Non-pigmented ciliary epithelial cell (primary cell): ENCODE measurements at regions not wholly inside any gene's neighbourhood (a gene's known extent, or its start where the extent isn't known, plus 50 kb on each side); places are given as distances from the start of the nearest gene placed in this dataset.
"Not testable (repeated sequence)": the region's sequence is repeated elsewhere in the genome, so short reads cannot be mapped to it uniquely, and the experiment has no call there.

ENCODE experiments used
- DNase-seq: peaks from one replicate; pipeline ENCODE4 v3.0.0-alpha.2; 2010; ENCODE audit warnings: low read depth

DNA sequence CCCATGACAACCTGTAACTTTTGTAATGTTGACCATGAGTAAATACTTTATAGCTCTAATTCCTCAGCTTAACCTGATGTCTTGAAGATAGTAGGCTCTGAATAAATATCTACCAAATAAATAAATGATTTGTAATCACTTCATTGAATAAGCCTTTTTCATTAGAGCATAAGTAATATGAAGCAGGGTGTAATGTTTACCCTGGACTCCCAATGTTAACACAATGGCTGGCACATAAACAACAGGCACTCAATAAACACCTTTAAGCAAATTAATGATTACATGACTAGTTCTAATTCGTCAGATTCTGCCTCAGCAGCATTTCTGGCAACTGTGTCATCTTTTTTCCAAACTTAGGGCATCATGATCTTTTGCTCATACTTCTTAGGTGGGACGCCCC is 396.3 kb downstream of the LIG4 start:
- DNase-seq, result no peak

DNA sequence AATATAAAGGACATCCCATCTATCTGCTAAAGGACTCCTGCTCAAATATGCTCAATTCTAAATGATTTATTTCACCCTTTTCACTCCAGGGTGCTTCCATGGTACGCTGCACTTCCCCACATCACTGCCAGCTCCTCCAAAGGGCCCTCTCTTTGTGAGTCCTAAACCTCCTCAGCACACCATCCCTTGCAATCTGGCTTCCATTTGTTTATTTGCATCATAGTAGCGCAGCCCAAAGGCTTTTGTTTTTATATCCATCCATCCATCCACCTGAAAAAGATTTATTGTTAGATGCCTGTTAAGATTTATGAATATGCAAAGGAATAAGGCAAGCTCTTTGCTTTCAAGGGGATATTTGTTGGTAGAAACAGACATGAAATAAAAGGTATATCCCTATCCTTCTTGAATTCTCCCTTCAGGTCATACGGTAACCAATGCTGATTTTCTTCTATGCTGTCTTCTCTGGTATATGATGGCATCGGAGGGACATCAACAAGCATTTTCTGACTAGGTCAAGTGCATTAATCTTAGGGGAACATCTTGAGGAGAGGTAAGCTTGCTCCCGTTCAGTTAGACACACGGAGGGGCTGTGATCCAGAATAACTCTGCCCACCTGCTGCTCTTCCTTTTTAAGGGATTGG is 397.6 kb downstream of the LIG4 start:
- DNase-seq, result no peak

DNA sequence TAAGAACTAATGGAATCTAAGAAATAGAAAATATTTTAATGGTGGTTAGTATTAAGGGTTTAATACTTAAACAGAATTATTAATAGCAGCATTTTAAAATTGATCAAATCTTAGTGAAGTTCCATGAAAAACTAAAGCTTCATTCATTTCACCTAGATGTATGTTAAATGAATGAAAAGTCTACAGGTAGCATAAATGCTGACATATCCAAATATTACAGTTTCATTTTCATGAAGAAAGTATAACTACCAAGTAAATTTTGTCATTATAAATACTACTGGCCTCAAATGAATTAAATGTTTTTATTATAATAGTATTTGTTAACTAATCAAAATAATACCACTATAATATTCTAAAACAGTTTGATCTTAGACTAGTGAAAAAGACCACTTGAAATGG is 403.3 kb downstream of the LIG4 start:
- DNase-seq, result no peak

DNA sequence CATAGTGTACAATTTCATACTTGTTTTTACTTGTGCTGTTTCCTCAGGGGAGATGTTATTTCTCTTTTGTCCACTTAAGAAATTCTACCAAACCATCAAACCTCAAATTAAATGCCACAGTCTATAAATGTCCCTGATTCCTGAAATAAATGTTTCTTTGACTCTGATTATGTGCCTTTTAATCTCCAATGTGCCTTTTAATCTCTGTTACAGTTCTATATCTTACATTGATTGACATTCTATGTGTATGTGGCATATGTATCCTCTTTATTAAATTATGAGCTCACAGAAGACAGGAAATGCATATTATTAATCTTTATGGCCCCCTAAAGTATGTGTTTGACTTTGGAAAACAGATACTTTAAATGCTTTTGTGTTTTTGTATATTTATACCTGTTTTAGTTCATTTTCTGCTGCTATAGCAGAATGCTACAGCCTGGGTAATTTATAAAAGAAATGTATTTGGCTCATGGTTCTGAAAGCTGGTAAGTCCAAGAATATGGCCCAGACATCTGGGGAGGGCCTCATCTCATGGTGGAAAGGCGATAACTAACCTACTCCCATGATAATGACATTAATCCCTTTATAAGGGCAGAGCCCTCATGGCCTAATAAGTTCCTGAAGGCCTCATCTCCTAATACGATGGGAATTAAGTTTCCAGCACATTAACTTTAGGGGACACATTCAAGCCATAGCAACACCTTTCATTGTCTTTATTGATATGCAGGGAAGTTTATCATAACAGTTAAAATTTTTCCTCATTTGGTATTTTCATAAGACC is 403.9 kb downstream of the LIG4 start:
- DNase-seq, result no peak

DNA sequence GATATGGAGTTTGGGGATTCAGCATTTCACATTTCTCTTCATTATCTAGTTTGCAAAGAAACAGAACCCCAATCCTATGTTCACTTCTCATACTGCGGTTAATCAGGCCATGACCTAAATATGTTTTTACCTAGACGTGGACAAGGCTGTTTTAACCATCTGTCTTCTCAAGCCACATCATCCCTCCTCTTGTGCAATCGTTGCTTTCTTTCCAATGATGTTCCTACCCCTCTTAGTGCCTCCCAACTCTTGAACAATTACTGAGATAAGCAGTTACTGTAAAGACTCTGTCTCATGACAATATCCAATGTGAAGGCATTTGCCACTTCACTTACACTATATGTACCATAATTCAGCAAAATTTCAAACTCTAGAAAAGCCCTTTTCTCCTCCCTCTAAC is 406.2 kb downstream of the LIG4 start:
- DNase-seq, result no peak

DNA sequence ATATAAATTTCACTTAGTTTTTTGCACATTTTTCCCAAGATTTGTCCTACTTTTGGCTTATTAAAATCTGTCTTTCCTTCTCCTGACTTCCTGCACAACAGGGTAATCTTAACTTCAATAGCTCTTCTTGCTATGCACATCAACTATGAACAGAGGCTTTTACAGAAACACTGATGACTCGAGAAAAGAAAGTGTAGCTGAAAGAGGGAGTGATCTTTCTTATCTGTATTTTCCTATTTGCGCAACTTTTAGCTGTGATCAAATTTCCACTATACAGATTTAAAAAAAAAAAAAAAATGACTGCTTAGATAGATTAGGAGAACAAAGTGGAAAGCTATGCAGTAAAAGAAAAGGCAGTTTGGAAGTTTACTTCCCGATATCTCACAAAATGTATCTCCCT is 406.9 kb downstream of the LIG4 start:
- DNase-seq, result no peak

DNA sequence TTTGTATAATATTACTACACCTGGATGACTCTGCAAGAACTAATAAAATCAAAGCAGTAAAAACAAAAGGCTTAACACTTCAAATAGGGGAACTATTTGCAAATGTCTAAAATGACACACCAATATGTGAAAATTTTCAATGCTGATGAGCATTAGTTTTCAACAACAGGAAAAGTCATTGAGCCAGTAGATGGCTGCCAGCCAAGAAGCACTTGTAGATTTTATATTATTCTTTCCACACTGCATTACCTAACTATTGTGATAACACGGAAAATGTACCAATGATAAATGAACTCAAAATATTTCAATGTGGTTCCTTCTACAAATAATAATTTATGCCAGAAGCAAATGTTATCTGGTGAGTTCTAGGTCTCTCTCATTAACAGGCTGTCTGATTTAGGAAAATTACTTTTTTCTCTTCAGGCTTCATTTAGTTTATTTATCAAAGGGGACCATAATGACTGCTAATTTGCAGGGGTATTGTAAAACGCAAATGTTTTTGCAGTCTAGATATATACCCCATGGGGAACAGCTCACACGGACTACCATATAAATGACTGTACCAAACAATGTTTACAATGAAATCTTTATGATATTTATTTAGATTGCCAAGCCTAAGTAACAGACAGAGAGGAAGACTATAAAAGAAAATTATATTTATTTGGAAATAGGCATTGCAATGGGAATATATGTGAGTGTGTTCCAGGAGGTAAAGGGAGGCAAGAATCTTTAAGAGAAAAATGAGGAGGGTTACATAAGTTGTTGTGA is 407.8 kb downstream of the LIG4 start:
- DNase-seq, result no peak

DNA sequence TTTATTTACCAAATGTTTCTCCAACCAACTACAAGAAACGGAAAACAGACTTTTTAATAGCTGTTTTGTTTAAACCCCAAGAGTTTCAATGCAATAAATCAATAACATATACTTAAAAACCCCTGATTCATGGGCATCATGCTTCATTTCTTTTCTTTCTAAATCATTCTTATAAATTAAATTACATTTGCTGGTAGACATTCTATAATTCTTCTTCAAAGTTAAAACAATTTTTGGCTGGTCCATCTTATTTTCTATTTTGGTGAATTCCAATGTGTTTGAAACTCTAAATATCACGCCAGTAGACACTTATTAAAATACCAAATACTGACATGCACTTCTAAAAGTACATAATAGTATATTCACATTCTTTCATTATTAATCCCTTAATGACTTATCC is 408.6 kb downstream of the LIG4 start:
- no peak for DNase-seq

DNA sequence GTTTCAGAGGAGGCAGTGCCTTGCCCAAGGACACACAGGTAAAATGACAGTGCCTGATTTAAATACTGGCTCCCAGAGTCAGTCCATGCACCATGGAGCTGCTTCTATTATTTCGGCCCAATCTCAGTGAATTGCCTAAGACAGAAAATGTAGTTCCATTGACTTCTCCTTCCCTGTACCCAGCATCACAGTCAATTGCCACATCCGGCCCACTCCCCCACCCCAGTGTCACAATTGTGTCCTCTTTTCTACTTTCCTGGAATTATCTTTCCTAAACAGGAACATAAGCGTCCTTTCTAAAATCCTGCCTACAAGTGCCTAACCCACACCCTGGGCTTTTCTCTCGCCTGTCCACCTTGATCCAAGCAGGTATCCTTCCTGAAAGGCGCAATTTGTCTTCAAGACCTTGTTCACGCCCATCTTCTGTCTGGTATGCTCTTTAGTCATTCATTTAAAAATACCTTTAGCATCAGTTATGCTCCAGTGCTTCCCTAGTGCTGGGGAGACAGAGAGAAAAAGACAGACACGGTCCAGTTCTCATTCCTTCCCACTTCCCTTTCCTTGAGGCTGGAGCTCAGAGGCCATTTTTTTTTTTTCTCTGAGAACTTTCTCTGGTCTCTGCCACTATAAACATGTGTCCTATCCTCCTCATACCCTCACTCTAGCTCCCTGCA is 411.4 kb downstream of the LIG4 start:
- DNase-seq, result no peak

DNA sequence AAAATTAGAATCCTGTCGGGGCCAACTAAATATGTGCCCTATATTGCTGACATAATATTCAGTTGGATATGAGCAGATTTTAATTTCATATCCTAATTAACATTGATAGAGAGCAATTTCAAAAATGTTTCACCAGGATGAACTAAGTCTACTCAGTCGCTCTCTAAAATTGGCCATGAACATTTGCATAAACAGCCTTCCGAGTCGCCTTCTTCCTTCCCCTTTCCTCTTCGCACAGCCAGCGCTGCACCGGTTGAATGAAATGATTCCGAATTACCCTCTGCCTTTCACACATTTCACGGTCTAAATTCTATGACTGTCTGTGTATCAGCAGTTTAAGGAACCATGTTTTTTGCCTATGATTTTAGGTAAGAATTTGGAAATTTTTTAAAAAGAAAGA is 413.7 kb downstream of the LIG4 start:
- no peak for DNase-seq

DNA sequence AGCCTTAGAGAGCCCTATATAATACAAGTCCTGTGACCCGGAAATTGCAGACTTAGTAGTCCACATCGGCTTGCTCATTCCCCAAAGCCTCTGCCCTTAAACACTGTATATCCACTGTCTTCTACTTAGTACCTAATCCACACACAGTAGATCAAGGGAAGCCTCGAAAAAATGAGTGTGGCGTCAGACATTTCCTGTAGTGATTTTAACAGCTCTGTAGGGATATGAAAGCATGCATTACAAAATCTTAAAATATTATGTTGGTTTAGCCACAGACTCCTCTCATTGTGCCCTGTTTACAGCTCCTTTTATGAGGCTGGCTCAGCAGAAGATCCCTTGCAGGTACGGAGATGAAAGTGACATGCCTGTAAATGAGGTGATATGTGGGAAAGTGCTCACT is 416.3 kb downstream of the LIG4 start:
- no peak for DNase-seq

DNA sequence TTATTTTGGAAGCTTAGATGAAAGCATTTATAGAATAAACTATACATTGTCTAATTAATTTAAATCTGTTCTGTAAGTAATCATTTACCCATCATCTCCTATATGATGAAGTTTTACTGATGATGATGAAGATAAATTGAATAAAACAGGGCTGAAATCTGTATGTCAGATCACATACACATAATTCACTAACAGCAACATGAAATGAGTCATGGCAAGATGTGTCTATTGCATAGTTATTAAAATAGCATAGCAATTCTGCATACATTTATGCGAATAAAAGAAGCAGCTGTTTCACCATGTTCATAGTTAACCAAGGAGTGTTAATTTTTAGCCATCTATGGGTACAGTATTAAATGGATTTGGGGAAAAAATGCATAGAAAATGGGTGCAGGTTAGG is 424.9 kb downstream of the LIG4 start:
- no peak for DNase-seq

DNA sequence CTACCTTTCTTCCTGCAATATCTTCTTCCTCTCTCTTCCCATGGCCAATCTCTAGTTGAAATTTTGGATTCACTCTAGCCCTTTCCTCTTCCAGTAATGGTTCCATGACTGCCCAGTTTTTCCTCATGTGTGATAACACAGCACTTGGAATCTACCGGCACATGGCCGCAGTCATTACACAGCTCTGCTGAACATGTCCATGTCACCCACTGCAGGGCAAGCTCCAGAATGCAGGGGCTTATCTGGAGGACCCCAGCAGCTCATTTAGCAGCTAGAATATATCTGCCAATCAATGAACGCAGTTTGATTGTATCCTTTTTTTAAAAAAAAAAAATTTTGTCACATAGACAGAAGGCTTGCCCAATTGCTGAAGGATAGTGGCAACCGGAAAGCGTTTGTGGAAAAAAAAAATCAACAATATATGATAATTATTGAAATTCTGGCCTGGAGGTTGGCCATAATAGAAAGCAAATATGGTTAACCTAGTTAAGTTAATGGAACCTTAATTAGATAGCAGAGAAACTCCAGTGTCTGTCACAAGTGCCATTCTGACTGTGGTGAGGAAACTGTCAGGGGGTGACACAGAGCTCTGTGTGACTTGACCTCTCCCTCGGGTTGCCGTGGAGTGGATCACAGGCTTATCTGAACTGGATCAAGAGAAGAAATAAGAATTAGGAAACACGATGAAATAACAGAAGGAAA is 426.7 kb downstream of the LIG4 start:
- no peak for DNase-seq

DNA sequence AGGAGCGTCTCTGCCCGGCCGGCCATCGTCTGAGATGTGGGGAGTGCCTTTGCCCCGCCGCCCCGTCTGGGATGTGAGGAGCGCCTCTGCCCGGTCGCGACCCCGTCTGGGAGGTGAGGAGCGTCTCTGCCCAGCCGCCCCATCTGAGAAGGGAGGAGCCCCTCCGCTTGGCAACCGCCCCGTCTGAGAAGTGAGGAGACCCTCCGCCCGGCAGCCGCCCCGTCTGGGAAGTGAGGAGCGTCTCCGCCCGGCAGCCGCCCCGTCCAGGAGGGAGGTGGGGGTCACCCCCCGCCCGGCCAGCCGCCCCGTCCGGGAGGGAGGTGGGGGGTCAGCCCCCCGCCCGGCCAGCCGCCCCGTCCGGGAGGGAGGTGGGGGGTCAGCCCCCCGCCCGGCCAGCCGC is 432.7 kb downstream of the LIG4 start:
- DNase-seq, result not testable (repeated sequence)

DNA sequence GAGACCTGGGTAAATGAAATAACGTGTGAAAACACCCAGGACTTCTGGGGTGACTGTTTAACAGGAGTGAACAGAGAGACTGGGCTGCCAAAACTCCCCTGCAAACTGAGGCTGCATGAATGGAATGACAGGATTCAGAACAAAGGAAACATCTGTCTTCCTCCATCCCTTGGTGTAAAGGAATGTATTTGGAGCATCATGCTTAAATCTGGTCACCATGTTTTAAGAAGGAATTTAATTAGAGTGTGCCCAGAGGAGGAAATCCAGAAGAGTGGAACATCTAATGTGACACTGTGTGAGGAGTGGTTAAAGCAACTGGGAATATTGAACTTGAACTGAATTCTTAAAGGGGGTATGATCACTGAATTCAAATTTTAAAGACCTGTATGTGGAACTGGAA is 437.2 kb downstream of the LIG4 start:
- no peak for DNase-seq

DNA sequence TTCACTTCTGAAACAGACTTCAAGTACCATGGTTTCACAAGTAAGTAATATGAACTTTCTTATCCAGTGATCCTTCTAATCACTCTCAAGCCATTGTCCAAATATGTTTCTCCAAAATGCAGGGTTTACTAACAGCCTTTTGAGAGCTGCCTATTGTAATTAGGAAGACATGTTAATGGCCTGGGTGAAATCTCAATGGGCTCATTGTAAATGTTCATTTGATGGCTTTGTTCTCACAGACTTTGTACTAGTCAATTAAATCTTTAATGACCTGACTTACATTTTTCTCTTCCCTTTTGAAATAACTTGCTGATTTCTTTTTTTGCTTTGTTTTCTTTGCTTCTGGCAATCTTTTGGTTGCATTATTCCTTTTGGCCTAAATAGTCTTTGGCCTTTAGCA is 444.8 kb downstream of the LIG4 start:
- DNase-seq, result no peak

DNA sequence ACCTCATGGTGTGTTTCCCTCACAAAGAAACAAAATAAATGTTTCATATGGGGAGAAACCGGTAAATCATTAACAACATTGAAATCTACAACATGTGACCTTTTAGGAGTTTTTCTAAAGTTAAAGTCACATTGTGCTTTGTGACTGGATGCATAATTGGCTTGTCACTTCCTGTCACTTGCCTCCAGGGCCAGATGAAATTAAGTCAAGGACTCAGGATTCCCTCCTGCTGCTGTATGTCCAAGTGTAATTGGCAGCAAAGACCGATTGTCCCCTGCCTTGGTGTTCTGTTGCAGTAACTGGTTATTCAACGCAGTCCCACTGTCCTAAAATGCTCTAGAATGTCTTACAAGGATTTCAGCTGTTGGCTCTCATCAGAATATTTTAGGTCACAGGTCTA is 448.2 kb downstream of the LIG4 start:
- no peak for DNase-seq

DNA sequence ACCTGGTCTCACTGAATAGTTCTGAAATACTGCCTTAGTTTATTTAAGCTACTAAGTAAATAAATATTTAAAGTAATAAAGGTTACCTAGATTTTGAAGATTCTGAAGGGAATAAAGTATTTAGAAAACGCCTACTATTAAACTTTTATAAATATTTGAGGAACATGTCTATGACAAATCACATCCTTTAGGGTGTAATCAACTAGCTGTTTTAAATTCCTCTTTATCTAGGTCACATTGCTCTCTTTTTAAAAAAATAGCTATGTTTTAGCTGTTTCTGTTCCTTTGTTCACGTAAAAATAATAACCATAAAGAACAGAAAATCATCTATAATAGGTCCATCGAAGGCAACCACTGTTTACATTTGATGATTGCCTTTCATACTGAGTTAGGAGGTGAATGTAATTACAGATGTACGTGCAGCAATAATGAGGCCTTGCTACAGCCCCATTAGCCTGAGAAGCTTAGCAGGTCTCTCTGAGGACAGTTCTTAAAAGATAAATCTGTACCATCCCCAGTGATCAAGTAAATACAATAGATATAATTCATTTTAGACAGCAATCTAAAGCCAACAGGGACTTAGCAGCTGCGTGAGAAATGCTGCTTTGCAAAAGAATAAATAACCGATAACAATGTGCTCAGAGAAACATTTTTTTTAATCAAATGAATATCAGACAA is 449.5 kb downstream of the LIG4 start:
- no peak for DNase-seq

DNA sequence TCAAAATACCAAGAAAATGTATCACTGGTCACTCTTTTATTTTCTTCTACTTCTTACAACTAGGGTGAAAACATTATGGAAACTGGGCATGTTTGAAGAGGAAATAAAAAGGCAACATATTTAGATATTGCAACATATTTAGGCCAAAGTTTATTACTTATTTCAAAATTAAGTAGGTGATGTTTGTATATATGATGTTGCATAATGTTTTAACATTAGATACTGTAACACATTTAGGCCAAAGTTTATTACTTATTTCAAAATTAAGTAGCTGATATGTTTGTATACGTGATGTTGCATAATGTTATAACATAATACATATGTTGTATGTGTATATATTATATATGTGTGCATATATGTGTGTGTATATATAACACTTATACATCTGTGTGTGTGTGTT is 451.3 kb downstream of the LIG4 start:
- no peak for DNase-seq

DNA sequence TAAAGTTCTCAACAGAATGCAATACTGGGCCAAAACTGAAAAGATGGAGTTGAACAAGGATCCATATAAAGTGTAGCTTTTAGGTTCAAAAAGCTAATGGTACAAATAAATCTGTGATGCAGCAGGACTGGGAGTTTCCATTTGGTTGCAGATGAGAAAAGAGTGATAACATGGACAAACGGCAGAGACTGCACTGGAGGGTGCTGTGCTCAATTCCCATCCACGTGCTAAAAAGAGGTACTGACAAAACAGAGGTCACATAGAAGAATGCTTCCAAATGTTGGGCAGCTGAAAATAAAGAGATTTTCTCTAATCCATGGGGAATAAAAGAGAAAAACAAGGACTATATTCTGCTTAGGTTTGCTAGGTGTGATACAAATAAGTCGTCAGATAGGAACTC is 461.6 kb downstream of the LIG4 start:
- no peak for DNase-seq

DNA sequence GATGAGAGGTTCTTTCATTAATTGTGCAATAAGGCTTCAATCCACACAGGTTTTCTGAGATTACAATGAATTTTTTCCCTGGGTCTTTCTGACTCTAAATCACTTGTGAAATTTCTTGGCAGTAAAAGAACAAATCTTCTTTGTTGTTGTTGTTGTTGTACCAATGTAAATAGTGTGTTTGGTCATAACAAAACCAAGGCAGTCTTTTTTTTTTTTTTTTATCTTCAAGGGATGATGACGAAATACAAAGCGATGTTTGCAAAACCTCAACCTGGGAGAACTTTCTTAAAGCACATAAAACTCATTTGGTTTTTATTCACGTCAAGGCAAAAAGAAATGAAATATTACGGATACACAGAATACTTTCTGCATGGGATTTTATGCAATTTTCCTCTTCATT is 462.0 kb downstream of the LIG4 start:
- DNase-seq, result no peak

DNA sequence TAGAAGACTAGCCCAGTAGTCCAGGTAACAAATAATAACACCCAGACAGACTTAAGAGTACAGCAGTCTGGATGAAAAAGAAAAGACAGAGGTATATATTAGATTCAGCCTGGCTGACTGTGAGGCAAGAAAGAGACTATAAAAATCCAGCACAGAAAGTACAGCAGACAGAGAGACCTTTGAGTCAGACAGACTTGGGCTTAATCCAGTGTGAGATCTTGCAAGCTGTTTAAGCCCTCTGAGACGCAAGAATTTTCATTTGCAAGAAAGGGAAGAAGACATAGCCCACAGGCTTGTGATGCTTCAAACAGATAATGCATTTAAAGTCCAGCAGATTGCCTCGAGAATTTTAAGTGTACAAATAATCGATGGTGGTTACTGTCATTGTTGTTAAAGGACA is 471.4 kb downstream of the LIG4 start:
- peak; percentile 47 for DNase-seq
